HCT116 (cell line): ENCODE measurements at regions not wholly inside any gene's neighbourhood (a gene's known extent, or its start where the extent isn't known, plus 50 kb on each side); places are given as distances from the start of the nearest gene placed in this dataset.

Source experiments
- ATAC-seq: fragments of 200-7000 bp; cut with Tn5 transposase; 2 replicates; pipeline ENCODE4 v1.9.1; 2020; ENCODE audit warnings: mild to moderate bottlenecking, moderate library complexity
- BruUV-seq: library from RNA; stranded (reverse); fragments of 400-500 nt; replicated peaks from 2 replicates; lab custom pipeline; 2021; lab: Mats Ljungman, UMichigan
- CTCF ChIA-PET: fragments of 300-600 bp; sonication (Branson Sonifier 250); formaldehyde crosslinking; loops from one replicate; lab custom pipeline; 2021; ENCODE audit warnings: antibody characterized with exemption; lab: Charles Lee
- POLR2A ChIA-PET: fragments of 300-600, 350-600 bp; sonication (Branson Sonifier 250); formaldehyde crosslinking; loops from one replicate; lab custom pipeline; 2021; ENCODE audit warnings: antibody characterized with exemption; lab: Charles Lee
- RAD21 ChIA-PET, 2 experiments: fragments of 300-600 bp; sonication (Branson Sonifier 250); formaldehyde crosslinking; loops; one replicate each; lab custom pipeline; 2023; ENCODE audit warnings: low total read pairs in 2 of 2; ENCODE audit not compliant: uncharacterized antibody in 2 of 2, unreplicated experiment in 2 of 2, low non-redundant PET in 1 of 2; lab: Charles Lee
- DNase-seq: peaks from one replicate; pipeline ENCODE4 v3.0.0-alpha.2; 2010; ENCODE audit warnings: low read depth, low spot score
- H2AFZ ChIP-seq: fragments of 200-600 bp; shearing (Covaris generic), sonication (generic); 2 replicates; pipeline ENCODE4 v1.6.1; 2017; ENCODE audit warnings: low read depth, mixed run types, mixed read lengths, antibody characterized with exemption, low read length; ENCODE audit not compliant: poor library complexity, severe bottlenecking
- H3K27ac ChIP-seq: 2 replicates; pipeline ENCODE4 v1.5.1; 2012; ENCODE audit warnings: low read depth, low read length
- H3K27me3 ChIP-seq: fragments of 200-600 bp; sonication (generic); 2 replicates; pipeline ENCODE4 v1.6.1; 2016; ENCODE audit warnings: mixed run types, low read length, mixed read lengths; ENCODE audit not compliant: insufficient read depth
- H3K36me3 ChIP-seq, 2 experiments: fragments of 200-500 bp in 1 of 2; fragments of 200-600 bp in 1 of 2; sonication (Bioruptor generic) in 1 of 2; sonication (generic) in 1 of 2; 2 replicates each; pipeline versions ENCODE4 v1.5.1 to v1.6.1; 2014 to 2016; ENCODE audit warnings: low read length in 2 of 2, inconsistent platforms in 1 of 2, mixed read lengths in 1 of 2, mixed run types in 1 of 2; ENCODE audit not compliant: insufficient read depth in 2 of 2, control insufficient read depth in 1 of 2
- H3K4me1 ChIP-seq, 2 experiments: fragments of 200-600 bp in 1 of 2; sonication (generic) in 1 of 2; 2 replicates each; pipeline versions ENCODE4 v1.5.1 to v1.6.1; 2012 to 2017; ENCODE audit warnings: low read length in 2 of 2, inconsistent platforms in 1 of 2, mild to moderate bottlenecking in 1 of 2, mixed read lengths in 1 of 2, mixed run types in 1 of 2, moderate library complexity in 1 of 2; ENCODE audit not compliant: insufficient read depth in 2 of 2, control insufficient read depth in 1 of 2
- H3K4me2 ChIP-seq: fragments of 200-600 bp; sonication (generic); 2 replicates; pipeline ENCODE4 v1.6.1; 2017; ENCODE audit warnings: mixed run types, low read length, mixed read lengths
- H3K4me3 ChIP-seq, 2 experiments: fragments of 200-600 bp in 1 of 2; sonication (generic) in 1 of 2; replicated peaks in 1 of 2; 2 replicates each; pipeline ENCODE4 v1.5.1; 2011 to 2016; ENCODE audit warnings: low read length in 2 of 2, control low read depth in 1 of 2, low read depth in 1 of 2, mild to moderate bottlenecking in 1 of 2, mixed read lengths in 1 of 2, mixed run types in 1 of 2
- H3K79me2 ChIP-seq: fragments of 200-600 bp; sonication (generic); 2 replicates; pipeline ENCODE4 v1.6.1; 2017; ENCODE audit warnings: mild to moderate bottlenecking, mixed run types, low read length, moderate library complexity, mixed read lengths; ENCODE audit not compliant: insufficient read depth
- H3K9ac ChIP-seq: fragments of 200-600 bp; sonication (generic); 2 replicates; pipeline ENCODE4 v1.6.1; 2016; ENCODE audit warnings: low read length, mixed read lengths
- H3K9me2 ChIP-seq: fragments of 200-600 bp; sonication (generic), shearing (Covaris generic); 2 replicates; pipeline ENCODE4 v1.6.1; 2017; ENCODE audit warnings: mixed run types, mild to moderate bottlenecking, moderate library complexity; ENCODE audit not compliant: insufficient read depth
- H3K9me3 ChIP-seq, 2 experiments: fragments of 200-500 bp in 1 of 2; fragments of 200-600 bp in 1 of 2; sonication (Bioruptor generic) in 1 of 2; sonication (generic) in 1 of 2; 2 replicates each; pipeline ENCODE4 v1.6.1; 2014 to 2017; ENCODE audit warnings: low read length in 2 of 2, mixed read lengths in 2 of 2, inconsistent platforms in 1 of 2, low read depth in 1 of 2, mild to moderate bottlenecking in 1 of 2, mixed run types in 1 of 2, moderate library complexity in 1 of 2; ENCODE audit not compliant: control insufficient read depth in 1 of 2, insufficient read depth in 1 of 2
- H4K20me1 ChIP-seq: fragments of 200-600 bp; sonication (generic), shearing (Covaris generic); 2 replicates; pipeline ENCODE4 v1.6.1; 2017; ENCODE audit warnings: mixed run types, mild to moderate bottlenecking, moderate library complexity; ENCODE audit not compliant: insufficient read depth
- CBX3 ChIP-seq: IDR thresholded peaks from 2 replicates; pipeline ENCODE4 v1.6.1; 2012; ENCODE audit warnings: low read depth
- EGR1 ChIP-seq: IDR thresholded peaks from 2 replicates; pipeline ENCODE4 v1.6.1; 2012; ENCODE audit warnings: low read depth
- EZH2 ChIP-seq: fragments of 200-600 bp; sonication (generic); IDR thresholded peaks from 2 replicates; pipeline ENCODE4 v1.6.1; 2017; ENCODE audit warnings: antibody characterized with exemption, mixed run types
- FOSL1 ChIP-seq: IDR thresholded peaks from 2 replicates; pipeline ENCODE4 v1.6.1; 2012; ENCODE audit warnings: low read depth
- JUND ChIP-seq: IDR thresholded peaks from 2 replicates; pipeline ENCODE4 v1.6.1; 2012
- POLR2A ChIP-seq: IDR thresholded peaks from 2 replicates; pipeline ENCODE4 v1.7.0; 2011; ENCODE audit warnings: borderline replicate concordance; ENCODE audit not compliant: insufficient read depth, insufficient read length; ENCODE audit errors: extremely low read depth
- POLR2AphosphoS5 ChIP-seq: IDR thresholded peaks from 2 replicates; pipeline ENCODE4 v1.6.1; 2011; ENCODE audit warnings: mild to moderate bottlenecking, low read depth, low read length, moderate library complexity
- RAD21 ChIP-seq: IDR thresholded peaks from 2 replicates; pipeline ENCODE4 v1.6.1; 2012; ENCODE audit warnings: low read depth, mild to moderate bottlenecking
- REST ChIP-seq: IDR thresholded peaks from 2 replicates; pipeline ENCODE4 v1.6.1; 2012; ENCODE audit warnings: low read depth
- SIN3A ChIP-seq: IDR thresholded peaks from 2 replicates; pipeline ENCODE4 v1.6.1; 2012; ENCODE audit warnings: low read depth
- SP1 ChIP-seq: IDR thresholded peaks from 2 replicates; pipeline ENCODE4 v1.6.1; 2012; ENCODE audit warnings: low read depth
- SRF ChIP-seq: IDR thresholded peaks from 2 replicates; pipeline ENCODE4 v1.6.1; 2012; ENCODE audit warnings: low read depth
- TCF7L2 ChIP-seq: IDR thresholded peaks from 2 replicates; pipeline ENCODE4 v1.7.0; 2011; ENCODE audit warnings: borderline replicate concordance, inconsistent platforms; ENCODE audit not compliant: insufficient read depth, insufficient read length; ENCODE audit errors: extremely low read depth
- YY1 ChIP-seq: IDR thresholded peaks from 2 replicates; pipeline ENCODE4 v1.6.1; 2011; ENCODE audit warnings: low read length, low read depth, moderate library complexity, mild to moderate bottlenecking; ENCODE audit not compliant: insufficient replicate concordance; ENCODE audit errors: extremely low read depth
- ZFX ChIP-seq: fragments of 450-650 bp; IDR thresholded peaks from 2 replicates; pipeline ENCODE4 v1.6.1; 2017
- ZNF274 ChIP-seq: fragments of 200-500 bp; sonication (Bioruptor generic); IDR thresholded peaks from 2 replicates; pipeline ENCODE4 v1.6.1; 2014; ENCODE audit warnings: mild to moderate bottlenecking, low read depth, low read length, inconsistent platforms
- intact Hi-C: fragments of 100-400 bp; cut with micrococcal nuclease; formaldehyde crosslinking; loops from 2 replicates; pipeline ENCODE4 v1.10.0; 2022
- TF ChIP-seq, protein P1 (sequence below): IDR thresholded peaks from 2 replicates; pipeline ENCODE4 v1.6.1; 2011; ENCODE audit warnings: mild to moderate bottlenecking, low read length, moderate library complexity; ENCODE audit not compliant: insufficient replicate concordance; ENCODE audit errors: extremely low read depth
- TF ChIP-seq, protein P2 (sequence below): IDR thresholded peaks from 2 replicates; pipeline ENCODE4 v1.6.1; 2012
- TF ChIP-seq, protein P3 (sequence below): IDR thresholded peaks from 2 replicates; pipeline ENCODE4 v1.6.1; 2012

GRCh38 chr3:98956008-98956407, 54.5 kb upstream of the DCBLD2 start:
- no peaks in the 10 kb centered on the region for H4K20me1 ChIP-seq
- no peak overlapping the region for H3K9ac ChIP-seq
- no peaks in the 10 kb centered on the region for H3K27me3 ChIP-seq
- H3K79me2 ChIP-seq: peaks cover 16% of the 10 kb centered on the region
- intact Hi-C loops: no loop called here
- H3K4me2 ChIP-seq: peak overlapping the region; percentile 52; the same call in 1 of the 2 replicates
- peak overlapping the region; percentile 81; the same call in 1 of the 2 replicates for H3K27ac ChIP-seq
- ATAC-seq (no peak), DNase-seq (no peak)
- no peak overlapping the region for H3K4me3 ChIP-seq
- peaks cover 91 to 95% of the 10 kb centered on the region in 2 experiments for H3K4me1 ChIP-seq
- H3K36me3 ChIP-seq: no peaks in the 10 kb centered on the region
- ChIA-PET CTCF (no interaction called here), POLR2A (interaction anchor here (2.9 to 5.0 kb wide), 3 partner anchors 7 to 54 kb away, joined by 14 to 58 read pairs (median 15); partner anchors contain the start of gene DCBLD2), RAD21 (no interaction called here)
- H2AFZ ChIP-seq: no peak overlapping the region
- BruUV-seq: no TSS peak
- no peaks in the 10 kb centered on the region for H3K9me3 ChIP-seq
- no peaks in the 10 kb centered on the region for H3K9me2 ChIP-seq
- no peak for TF ChIP-seq EZH2
- no peak for TF ChIP-seq FOSL1
- TF ChIP-seq CBX3: no peak
- TF ChIP-seq, protein P1, sequence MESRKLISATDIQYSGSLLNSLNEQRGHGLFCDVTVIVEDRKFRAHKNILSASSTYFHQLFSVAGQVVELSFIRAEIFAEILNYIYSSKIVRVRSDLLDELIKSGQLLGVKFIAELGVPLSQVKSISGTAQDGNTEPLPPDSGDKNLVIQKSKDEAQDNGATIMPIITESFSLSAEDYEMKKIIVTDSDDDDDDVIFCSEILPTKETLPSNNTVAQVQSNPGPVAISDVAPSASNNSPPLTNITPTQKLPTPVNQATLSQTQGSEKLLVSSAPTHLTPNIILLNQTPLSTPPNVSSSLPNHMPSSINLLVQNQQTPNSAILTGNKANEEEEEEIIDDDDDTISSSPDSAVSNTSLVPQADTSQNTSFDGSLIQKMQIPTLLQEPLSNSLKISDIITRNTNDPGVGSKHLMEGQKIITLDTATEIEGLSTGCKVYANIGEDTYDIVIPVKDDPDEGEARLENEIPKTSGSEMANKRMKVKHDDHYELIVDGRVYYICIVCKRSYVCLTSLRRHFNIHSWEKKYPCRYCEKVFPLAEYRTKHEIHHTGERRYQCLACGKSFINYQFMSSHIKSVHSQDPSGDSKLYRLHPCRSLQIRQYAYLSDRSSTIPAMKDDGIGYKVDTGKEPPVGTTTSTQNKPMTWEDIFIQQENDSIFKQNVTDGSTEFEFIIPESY: no peak
- TF ChIP-seq POLR2AphosphoS5: no peak
- no peak for TF ChIP-seq SRF
- TF ChIP-seq POLR2A: no peak
- TF ChIP-seq YY1: no peak
- TF ChIP-seq TCF7L2: no peak
- no peak for TF ChIP-seq ZFX
- no peak for TF ChIP-seq REST
- TF ChIP-seq ZNF274: no peak
- TF ChIP-seq RAD21: no peak
- no peak for TF ChIP-seq EGR1
- no peak for TF ChIP-seq JUND
- TF ChIP-seq, protein P2, sequence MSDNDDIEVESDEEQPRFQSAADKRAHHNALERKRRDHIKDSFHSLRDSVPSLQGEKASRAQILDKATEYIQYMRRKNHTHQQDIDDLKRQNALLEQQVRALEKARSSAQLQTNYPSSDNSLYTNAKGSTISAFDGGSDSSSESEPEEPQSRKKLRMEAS: no peak
- no peak for TF ChIP-seq SP1
- TF ChIP-seq, protein P3, sequence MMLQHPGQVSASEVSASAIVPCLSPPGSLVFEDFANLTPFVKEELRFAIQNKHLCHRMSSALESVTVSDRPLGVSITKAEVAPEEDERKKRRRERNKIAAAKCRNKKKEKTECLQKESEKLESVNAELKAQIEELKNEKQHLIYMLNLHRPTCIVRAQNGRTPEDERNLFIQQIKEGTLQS: no peak
- no peak for TF ChIP-seq SIN3A
